A673 (cell line): ENCODE measurements at regions not wholly inside any gene's neighbourhood (a gene's known extent, or its start where the extent isn't known, plus 50 kb on each side); places are given as distances from the start of the nearest gene placed in this dataset.

ENCODE experiments used
- BruUV-seq: library from RNA; stranded (reverse); fragments of 400-500 nt; replicated peaks from 2 replicates; lab custom pipeline; 2021; lab: Mats Ljungman, UMichigan
- CTCF ChIA-PET: fragments of 300-600 bp; sonication (Branson Sonifier 250); formaldehyde crosslinking; loops from one replicate; lab custom pipeline; 2022; ENCODE audit warnings: antibody characterized with exemption; lab: Charles Lee
- POLR2A ChIA-PET: fragments of 300-600 bp; sonication (Branson Sonifier 250); formaldehyde crosslinking; loops from one replicate; lab custom pipeline; 2022; ENCODE audit warnings: antibody characterized with exemption; ENCODE audit not compliant: low non-redundant PET; lab: Charles Lee
- DNase-seq: peaks from one replicate; pipeline ENCODE4 v3.0.0-alpha.2; 2015; ENCODE audit warnings: low spot score
- H3K27ac ChIP-seq: fragments of 200-600 bp; sonication (generic); 2 replicates; pipeline ENCODE4 v1.5.1; 2016; ENCODE audit warnings: mixed run types, low read depth, mild to moderate bottlenecking, mixed read lengths, antibody characterized with exemption, low read length; ENCODE audit not compliant: poor library complexity, severe bottlenecking
- H3K27me3 ChIP-seq: fragments of 200-600 bp; sonication (generic); replicated peaks from 2 replicates; pipeline ENCODE4 v1.6.1; 2017; ENCODE audit warnings: mixed run types, low read depth, mild to moderate bottlenecking, mixed read lengths, antibody characterized with exemption, low read length; ENCODE audit not compliant: insufficient read depth, poor library complexity
- H3K36me3 ChIP-seq: fragments of 200-600 bp; sonication (generic); 2 replicates; pipeline ENCODE4 v1.6.1; 2016; ENCODE audit warnings: mixed run types, mild to moderate bottlenecking, mixed read lengths, antibody characterized with exemption, low read length; ENCODE audit not compliant: insufficient read depth, poor library complexity, severe bottlenecking
- H3K4me1 ChIP-seq: fragments of 200-600 bp; sonication (generic); 2 replicates; pipeline ENCODE4 v1.6.1; 2017; ENCODE audit warnings: mixed run types, mild to moderate bottlenecking, mixed read lengths, antibody characterized with exemption, low read length; ENCODE audit not compliant: insufficient read depth, poor library complexity, severe bottlenecking
- H3K4me3 ChIP-seq: fragments of 200-600 bp; sonication (generic); 2 replicates; pipeline ENCODE4 v1.5.1; 2016; ENCODE audit warnings: low read depth, mixed run types, mild to moderate bottlenecking, mixed read lengths, low read length; ENCODE audit not compliant: poor library complexity, severe bottlenecking
- H3K9me3 ChIP-seq: fragments of 200-600 bp; sonication (generic); 2 replicates; pipeline ENCODE4 v1.6.1; 2016; ENCODE audit warnings: mixed run types, low read depth, mild to moderate bottlenecking, mixed read lengths, antibody characterized with exemption, low read length; ENCODE audit not compliant: poor library complexity, severe bottlenecking
- CTCF ChIP-seq: fragments of 300-800, 200-600 bp; sonication (generic); conservative IDR thresholded peaks from 2 replicates; pipeline ENCODE4 v1.5.1; 2017; ENCODE audit warnings: low read depth, mild to moderate bottlenecking, antibody characterized with exemption, low read length, moderate library complexity, mixed read lengths
- EZH2 ChIP-seq: fragments of 200-600 bp; sonication (generic); IDR thresholded peaks from 2 replicates; pipeline ENCODE4 v1.6.1; 2017; ENCODE audit warnings: borderline replicate concordance, low read depth, mild to moderate bottlenecking, mixed read lengths, antibody characterized with exemption, low read length; ENCODE audit not compliant: poor library complexity, severe bottlenecking
- intact Hi-C: fragments of 100-400 bp; cut with micrococcal nuclease; formaldehyde crosslinking; loops from one replicate; pipeline ENCODE4 v1.10.0; 2022; ENCODE audit not compliant: unreplicated experiment

- Histone ChIP-seq H3K9me3 (peaks cover 5% of the 10 kb centered on the region), H3K4me3 (no peak overlapping the region), H3K4me1 (no peaks in the 10 kb centered on the region), H3K27me3 (no peaks in the 10 kb centered on the region), H3K36me3 (no peaks in the 10 kb centered on the region), H3K27ac (no peak overlapping the region)
- intact Hi-C loops, result no loop called here
- no peak for DNase-seq
- TF ChIP-seq CTCF (no peak), EZH2 (no peak)
- ChIA-PET CTCF (no interaction called here), POLR2A (no interaction called here)
- BruUV-seq, result no TSS peak
Measured at GRCh38 chr16:64311241-64311640, 810.6 kb downstream of the CDH11 start.

GRCh38 chr16:64309398-64310110 lies 812.3 kb downstream of the CDH11 start:
- TF ChIP-seq EZH2 (no peak), CTCF (no peak)
- Histone ChIP-seq H3K9me3 (peaks cover 5% of the 10 kb centered on the region), H3K4me1 (no peaks in the 10 kb centered on the region), H3K36me3 (no peaks in the 10 kb centered on the region), H3K27me3 (no peaks in the 10 kb centered on the region), H3K27ac (no peak overlapping the region), H3K4me3 (no peak overlapping the region)
- DNase-seq, result no peak
- BruUV-seq, result no TSS peak
- POLR2A ChIA-PET, result no interaction called here
- intact Hi-C loops, result no loop called here
- CTCF ChIA-PET, result no interaction called here

- intact Hi-C loops, result no loop called here
- CTCF ChIA-PET, result no interaction called here
- BruUV-seq, result no TSS peak
- Histone ChIP-seq H3K36me3 (no peaks in the 10 kb centered on the region), H3K4me1 (no peaks in the 10 kb centered on the region), H3K4me3 (no peak overlapping the region), H3K27ac (no peak overlapping the region), H3K9me3 (peaks cover 5% of the 10 kb centered on the region), H3K27me3 (no peaks in the 10 kb centered on the region)
- no peak for DNase-seq
- no peak for TF ChIP-seq CTCF
- TF ChIP-seq EZH2, result no peak
- POLR2A ChIA-PET, result no interaction called here
Measured at GRCh38 chr16:64308721-64309120, 813.1 kb downstream of the CDH11 start.
